K562 (cell line): ENCODE measurements at regions not wholly inside any gene's neighbourhood (a gene's known extent, or its start where the extent isn't known, plus 50 kb on each side); places are given as distances from the start of the nearest gene placed in this dataset.
A peak's percentile ranks its signal among the peaks of the same experiment; 100 is the strongest.

Experiments used
- ATAC-seq: fragments of 200-7000 bp; cut with Tn5 transposase; 3 replicates; pipeline ENCODE4 v1.9.1; 2020; ENCODE audit warnings: moderate library complexity
- BruUV-seq: library from RNA; stranded (reverse); fragments of 400-500 nt; replicated peaks from 2 replicates; lab custom pipeline; 2021; lab: Mats Ljungman, UMichigan
- CTCF ChIA-PET: fragments of 300-600 bp; formaldehyde crosslinking; extraction: SDS; loops from one replicate; lab custom pipeline; 2021; ENCODE audit warnings: low intra/inter-chr PET ratio; lab: Yijun Ruan, JAX
- POLR2A ChIA-PET: fragments of 300-600, 350-650 bp; sonication (Branson Sonifier 250); formaldehyde crosslinking; extraction: SDS; loops from one replicate; lab custom pipeline; 2021; ENCODE audit warnings: antibody characterized with exemption, inconsistent platforms; lab: Yijun Ruan, JAX
- DNase-seq, 4 experiments: peaks; one replicate each; pipeline versions ENCODE4 v3.0.0 to v3.0.0-alpha.2; 2011 to 2018; ENCODE audit warnings: low spot score in 3 of 4, mixed read lengths in 3 of 4; ENCODE audit errors: extremely low read depth in 1 of 4
- FAIRE-seq: peaks from 2 replicates; lab custom pipeline; 2011; peaks lifted over from hg19 to GRCh38; lab: Jason Lieb, UNC
- H2AFZ ChIP-seq: 2 replicates; pipeline ENCODE4 v1.6.0; 2011; ENCODE audit warnings: low read depth, low read length, control low read depth, inconsistent platforms
- H3K27ac ChIP-seq: fragments of 200-600 bp; 3 replicates; pipeline ENCODE4 v1.8.0; 2011; ENCODE audit warnings: low read depth, mild to moderate bottlenecking, control low read depth, inconsistent platforms, low read length, moderate library complexity, mixed read lengths; ENCODE audit errors: extremely low read depth
- H3K27me3 ChIP-seq, 2 experiments: fragments of 300-600 bp in 1 of 2; 2 replicates in 1 of 2; 3 replicates in 1 of 2; pipeline versions ENCODE4 v1.6.0 to v1.8.0; 2011; ENCODE audit warnings: inconsistent platforms in 2 of 2, low read length in 2 of 2, mild to moderate bottlenecking in 1 of 2, mixed read lengths in 1 of 2, moderate library complexity in 1 of 2; ENCODE audit not compliant: control insufficient read depth in 2 of 2, insufficient read depth in 2 of 2
- H3K36me3 ChIP-seq: fragments of 300-600 bp; 3 replicates; pipeline ENCODE4 v1.8.0; 2011; ENCODE audit warnings: mild to moderate bottlenecking, low read length, inconsistent platforms; ENCODE audit not compliant: control insufficient read depth, insufficient read depth
- H3K4me1 ChIP-seq, 2 experiments: fragments of 200-600 bp in 1 of 2; replicated peaks in 1 of 2; 2 replicates in 1 of 2; 3 replicates in 1 of 2; pipeline versions ENCODE4 v1.5.1 to v1.8.0; 2011; ENCODE audit warnings: inconsistent platforms in 2 of 2, low read length in 2 of 2, mild to moderate bottlenecking in 1 of 2, mixed read lengths in 1 of 2, moderate library complexity in 1 of 2; ENCODE audit not compliant: control insufficient read depth in 2 of 2, insufficient read depth in 2 of 2
- H3K4me2 ChIP-seq: 2 replicates; pipeline ENCODE4 v1.6.1; 2011; ENCODE audit warnings: low read length, control low read depth, inconsistent platforms, mixed read lengths; ENCODE audit not compliant: insufficient read depth
- H3K4me3 ChIP-seq: fragments of 200-600 bp; sonication (generic), shearing (Covaris generic); 2 replicates; pipeline ENCODE4 v1.5.1; 2016; ENCODE audit warnings: control low read depth, inconsistent platforms
- H3K79me2 ChIP-seq: fragments of 200-600 bp; 3 replicates; pipeline ENCODE4 v1.8.0; 2011; ENCODE audit warnings: low read length, inconsistent platforms; ENCODE audit not compliant: control insufficient read depth, insufficient read depth
- H3K9ac ChIP-seq, 2 experiments: 2 replicates each; pipeline versions ENCODE4 v1.6.0 to v1.6.1; 2011; ENCODE audit warnings: low read depth in 2 of 2, low read length in 2 of 2, control low read depth in 1 of 2, inconsistent platforms in 1 of 2, mild to moderate bottlenecking in 1 of 2, mixed read lengths in 1 of 2; ENCODE audit not compliant: insufficient read depth in 1 of 2
- H3K9me1 ChIP-seq: one replicate; pipeline ENCODE4 v1.6.0; 2011; ENCODE audit warnings: inconsistent platforms, mild to moderate bottlenecking, low read length, moderate library complexity; ENCODE audit not compliant: control insufficient read depth, insufficient read depth
- H3K9me3 ChIP-seq: replicated peaks from 2 replicates; pipeline ENCODE4 v1.5.1; 2011; ENCODE audit warnings: low read depth, low read length, inconsistent platforms; ENCODE audit not compliant: control insufficient read depth, insufficient read depth
- H4K20me1 ChIP-seq: replicated peaks from 2 replicates; pipeline ENCODE4 v1.6.1; 2011; ENCODE audit warnings: low read length, inconsistent platforms, mixed read lengths; ENCODE audit not compliant: control insufficient read depth, insufficient read depth
- BHLHE40 ChIP-seq: IDR thresholded peaks from 2 replicates; pipeline ENCODE4 v1.6.1; 2011; ENCODE audit warnings: low read length, improper control_type of control experiment
- CREM ChIP-seq: IDR thresholded peaks from 2 replicates; pipeline ENCODE4 v1.6.1; 2014; ENCODE audit warnings: antibody characterized with exemption, low read depth
- CXXC5 ChIP-seq: fragments of 250-450 bp; sonication (Bioruptor Pico); IDR thresholded peaks from 2 replicates; pipeline ENCODE4 v1.8.0; 2022; ENCODE audit warnings: inconsistent platforms, mild to moderate bottlenecking, moderate library complexity
- DMBX1 ChIP-seq: fragments of 250-450 bp; sonication (Bioruptor Pico); IDR thresholded peaks from 2 replicates; pipeline ENCODE4 v1.8.0; 2022; ENCODE audit warnings: inconsistent platforms, mild to moderate bottlenecking, moderate library complexity, borderline replicate concordance
- KAT8 ChIP-seq: fragments of 450-650 bp; IDR thresholded peaks from 2 replicates; pipeline ENCODE4 v1.6.1; 2016; ENCODE audit warnings: low read depth, mild to moderate bottlenecking
- MTA3 ChIP-seq: fragments of 450-650 bp; formaldehyde crosslinking; IDR thresholded peaks from 2 replicates; pipeline ENCODE4 v1.6.1; 2017; ENCODE audit warnings: mild to moderate bottlenecking, borderline replicate concordance
- NR2C1 ChIP-seq, 2 experiments: fragments of 450-650 bp; IDR thresholded peaks; 2 replicates each; pipeline ENCODE4 v1.6.1; 2017; ENCODE audit warnings: mild to moderate bottlenecking in 2 of 2, antibody characterized with exemption in 1 of 2, inconsistent platforms in 1 of 2, missing compliant biosample characterization in 1 of 2, missing genetic modification characterization in 1 of 2
- PTRF ChIP-seq: fragments of 450-650 bp; IDR thresholded peaks from 2 replicates; pipeline ENCODE4 v1.6.1; 2016; ENCODE audit warnings: mild to moderate bottlenecking, missing genetic modification characterization, missing compliant biosample characterization
- ZBTB9 ChIP-seq: fragments of 450-650 bp; formaldehyde crosslinking; IDR thresholded peaks from 2 replicates; pipeline ENCODE4 v1.4.0; 2020; ENCODE audit warnings: mild to moderate bottlenecking, moderate library complexity
- ZNF24 ChIP-seq: fragments of 450-650 bp; IDR thresholded peaks from 2 replicates; pipeline ENCODE4 v1.6.1; 2016
- ZNF584 ChIP-seq: fragments of 200-800 bp; sonication (Bioruptor generic); IDR thresholded peaks from 2 replicates; pipeline ENCODE4 v1.6.1; 2016; ENCODE audit warnings: low read depth, mild to moderate bottlenecking, missing genetic modification characterization, missing compliant biosample characterization
- ZNF76 ChIP-seq: fragments of 250-450 bp; sonication (Bioruptor Pico); IDR thresholded peaks from 2 replicates; pipeline ENCODE4 v1.4.0; 2020; ENCODE audit warnings: mild to moderate bottlenecking, moderate library complexity, borderline replicate concordance
- WGBS: fragments of 100-300 bp; shearing (Covaris generic); methylation state at CpG from one replicate; pipeline ENCODE4 v1.1.6; 2016; ENCODE audit warnings: low coverage, mixed read lengths; ENCODE audit not compliant: insufficient coverage; ENCODE audit errors: missing lambda C conversion rate; 5-methylcytosine and 5-hydroxymethylcytosine counted together
- in situ Hi-C: fragments of 300-500 bp; cut with MboI; formaldehyde crosslinking; loops from 4 replicates; pipeline ENCODE4 v1.15.0; 2018; ENCODE audit warnings: inconsistent platforms, mixed read lengths
- intact Hi-C: fragments of 100-400 bp; cut with micrococcal nuclease; formaldehyde crosslinking; loops from 2 replicates; pipeline ENCODE4 v1.14.2; 2022
- TF ChIP-seq, protein P1 (sequence below): sonication (generic); formaldehyde crosslinking; IDR thresholded peaks from 2 replicates; pipeline ENCODE4 v1.9.0; 2022; ENCODE audit warnings: mild to moderate bottlenecking, missing genetic modification reagents
- TF ChIP-seq, protein P2 (sequence below): fragments of 250-450 bp; sonication (Bioruptor Pico); IDR thresholded peaks from 2 replicates; pipeline ENCODE4 v1.8.0; 2021; ENCODE audit warnings: moderate library complexity, mild to moderate bottlenecking, inconsistent platforms
- TF ChIP-seq, protein P3 (sequence below): sonication (generic); formaldehyde crosslinking; IDR thresholded peaks from 2 replicates; pipeline ENCODE4 v1.8.1; 2023; ENCODE audit warnings: mild to moderate bottlenecking, missing genetic modification reagents

- no peak for TF ChIP-seq KAT8
- TF ChIP-seq, protein P1, sequence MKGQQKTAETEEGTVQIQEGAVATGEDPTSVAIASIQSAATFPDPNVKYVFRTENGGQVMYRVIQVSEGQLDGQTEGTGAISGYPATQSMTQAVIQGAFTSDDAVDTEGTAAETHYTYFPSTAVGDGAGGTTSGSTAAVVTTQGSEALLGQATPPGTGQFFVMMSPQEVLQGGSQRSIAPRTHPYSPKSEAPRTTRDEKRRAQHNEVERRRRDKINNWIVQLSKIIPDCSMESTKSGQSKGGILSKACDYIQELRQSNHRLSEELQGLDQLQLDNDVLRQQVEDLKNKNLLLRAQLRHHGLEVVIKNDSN (CRISPR knock-in tag) = no peak
- no peak for TF ChIP-seq ZNF76
These were observed 60.7 kb upstream of the ATP5PO start (continued) for GRCh38 chr21:33976082-33977016.

GRCh38 chr21:33975548-33976081 lies 60.0 kb upstream of the ATP5PO start:
- Histone ChIP-seq H3K79me2 (no peaks in the 10 kb centered on the region), H3K36me3 (no peaks in the 10 kb centered on the region), H3K27ac (peak overlapping the region; percentile 92), H4K20me1 (no peaks in the 10 kb centered on the region), H3K9ac (peak overlapping the region; percentile 38 to 76; a peak in 3 of 4 replicates), H3K9me1 (no peaks in the 10 kb centered on the region), H3K4me2 (peak overlapping the region; percentile 81), H3K27me3 (no peaks in the 10 kb centered on the region), H3K4me3 (no peak overlapping the region), H2AFZ (peak overlapping the region; percentile 96), H3K9me3 (no peaks in the 10 kb centered on the region), H3K4me1 (peaks cover 12 to 45% of the 10 kb centered on the region in 2 experiments; a peak in 4 of 5 replicates)
- peak; percentile 69 for ATAC-seq
- BruUV-seq = no TSS peak
- intact Hi-C loops (loop anchor here (5.0 to 10.0 kb wide), 3 partner anchors 38 to 391 kb away; partner anchors contain the start of gene DONSON), in situ Hi-C loops (no loop called here)
- no peak for FAIRE-seq
- POLR2A ChIA-PET = interaction anchor here (0.6 to 4.3 kb wide), 5 partner anchors 12 to 372 kb away, joined by 3 to 24 read pairs (median 4); no protein-coding TSS in a partner anchor
- peak in 2 of 4 experiments; percentile 65 to 71 for DNase-seq
- CTCF ChIA-PET = no interaction called here
- 32% methylated on average over 7 of the region's 7 CpGs for WGBS
- TF ChIP-seq CXXC5 (CRISPR knock-in tag) (peak; percentile 58; the same call in 1 of the 2 replicates), ZBTB9 (CRISPR knock-in tag) (peak; percentile 83), NR2C1 (IDR thresholded peaks at IDR 0.05) (no peak), NR2C1 (tag; IDR thresholded peaks at IDR 0.05) (peak; percentile 43; the same call in 1 of the 2 replicates), ZNF584 (peak; percentile 64; the same call in 1 of the 2 replicates), BHLHE40 (0 out of 2 replicates have a peak, but pooled peaks have one; percentile 20), ZNF24 (peak; percentile 95), MTA3 (peak; percentile 61; the same call in 1 of the 2 replicates), CREM (no peak), DMBX1 (peak; percentile 94), PTRF (tag) (peak; percentile 66)
- TF ChIP-seq, protein P2, sequence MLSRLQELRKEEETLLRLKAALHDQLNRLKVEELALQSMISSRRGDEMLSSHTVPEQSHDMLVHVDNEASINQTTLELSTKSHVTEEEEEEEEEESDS (CRISPR knock-in tag) = no peak
- TF ChIP-seq, protein P3, sequence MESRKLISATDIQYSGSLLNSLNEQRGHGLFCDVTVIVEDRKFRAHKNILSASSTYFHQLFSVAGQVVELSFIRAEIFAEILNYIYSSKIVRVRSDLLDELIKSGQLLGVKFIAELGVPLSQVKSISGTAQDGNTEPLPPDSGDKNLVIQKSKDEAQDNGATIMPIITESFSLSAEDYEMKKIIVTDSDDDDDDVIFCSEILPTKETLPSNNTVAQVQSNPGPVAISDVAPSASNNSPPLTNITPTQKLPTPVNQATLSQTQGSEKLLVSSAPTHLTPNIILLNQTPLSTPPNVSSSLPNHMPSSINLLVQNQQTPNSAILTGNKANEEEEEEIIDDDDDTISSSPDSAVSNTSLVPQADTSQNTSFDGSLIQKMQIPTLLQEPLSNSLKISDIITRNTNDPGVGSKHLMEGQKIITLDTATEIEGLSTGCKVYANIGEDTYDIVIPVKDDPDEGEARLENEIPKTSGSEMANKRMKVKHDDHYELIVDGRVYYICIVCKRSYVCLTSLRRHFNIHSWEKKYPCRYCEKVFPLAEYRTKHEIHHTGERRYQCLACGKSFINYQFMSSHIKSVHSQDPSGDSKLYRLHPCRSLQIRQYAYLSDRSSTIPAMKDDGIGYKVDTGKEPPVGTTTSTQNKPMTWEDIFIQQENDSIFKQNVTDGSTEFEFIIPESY (CRISPR knock-in tag) = 0 out of 2 replicates have a peak, but pooled peaks have one; percentile 37
